HEK293 (cell line): ENCODE measurements at regions not wholly inside any gene's neighbourhood (a gene's known extent, or its start where the extent isn't known, plus 50 kb on each side); places are given as distances from the start of the nearest gene placed in this dataset.
A peak's percentile ranks its signal among the peaks of the same experiment; 100 is the strongest.

Experiments used
- CTCF ChIA-PET: fragments of 350-600 bp; formaldehyde crosslinking; extraction: SDS; loops from one replicate; lab custom pipeline; 2021; ENCODE audit warnings: antibody characterized with exemption; lab: Yijun Ruan, JAX
- POLR2A ChIA-PET: fragments of 300-600 bp; formaldehyde crosslinking; extraction: SDS; loops from one replicate; lab custom pipeline; 2020; ENCODE audit warnings: antibody characterized with exemption, inconsistent platforms; lab: Yijun Ruan, JAX
- H3K27ac ChIP-seq: fragments of 200-500 bp; sonication (Bioruptor generic); 2 replicates; pipeline ENCODE4 v1.5.1; 2014; ENCODE audit warnings: low read depth, low read length, control low read depth, inconsistent platforms; ENCODE audit errors: extremely low read depth
- H3K36me3 ChIP-seq, 2 experiments: fragments of 200-500 bp in 1 of 2; sonication (Bioruptor generic) in 1 of 2; 1 replicate in 1 of 2; 2 replicates in 1 of 2; pipeline ENCODE4 v1.5.1; 2014 to 2017; ENCODE audit warnings: inconsistent platforms in 2 of 2, low read length in 2 of 2; ENCODE audit not compliant: control insufficient read depth in 2 of 2, insufficient read depth in 1 of 2
- H3K4me1 ChIP-seq: fragments of 200-500 bp; sonication (Bioruptor generic); 2 replicates; pipeline ENCODE4 v1.5.1; 2014; ENCODE audit warnings: mild to moderate bottlenecking, low read length, inconsistent platforms; ENCODE audit not compliant: control insufficient read depth, insufficient read depth
- H3K4me3 ChIP-seq: 2 replicates; pipeline ENCODE4 v1.5.1; 2011; ENCODE audit warnings: low read depth, mild to moderate bottlenecking, control low read depth, low read length, moderate library complexity
- H3K9me3 ChIP-seq: fragments of 200-500 bp; sonication (Bioruptor generic); 2 replicates; pipeline ENCODE4 v1.5.1; 2014; ENCODE audit warnings: low read depth, low read length, inconsistent platforms; ENCODE audit not compliant: control insufficient read depth, insufficient read depth
- ATF2 ChIP-seq: fragments of 450-650 bp; formaldehyde crosslinking; IDR thresholded peaks from 2 replicates; pipeline ENCODE4 v1.5.1; 2016; ENCODE audit warnings: missing biosample characterization, missing genetic modification characterization, low read depth
- EGR2 ChIP-seq: fragments of 450-650 bp; formaldehyde crosslinking; IDR thresholded peaks from 2 replicates; pipeline ENCODE4 v1.5.1; 2016; ENCODE audit warnings: low read depth, missing biosample characterization, missing genetic modification characterization
- GLI2 ChIP-seq: fragments of 450-650 bp; formaldehyde crosslinking; IDR thresholded peaks from 2 replicates; pipeline ENCODE4; 2017; ENCODE audit warnings: missing biosample characterization, missing genetic modification characterization, low read depth, borderline replicate concordance
- GLIS2 ChIP-seq: fragments of 450-650 bp; formaldehyde crosslinking; IDR thresholded peaks from 2 replicates; pipeline ENCODE4 v1.5.1; 2016; ENCODE audit warnings: missing biosample characterization, missing genetic modification characterization
- KLF8 ChIP-seq: fragments of 450-650 bp; formaldehyde crosslinking; IDR thresholded peaks from 2 replicates; pipeline ENCODE4 v1.5.1; 2016; ENCODE audit warnings: missing biosample characterization, missing genetic modification characterization
- MEIS1 ChIP-seq: sonication (generic); formaldehyde crosslinking; IDR thresholded peaks from 2 replicates; pipeline ENCODE4 v1.8.1; 2022; ENCODE audit warnings: missing genetic modification reagents, mild to moderate bottlenecking, borderline replicate concordance
- PRDM10 ChIP-seq: fragments of 450-650 bp; formaldehyde crosslinking; IDR thresholded peaks from 2 replicates; pipeline ENCODE4 v1.5.1; 2016; ENCODE audit warnings: missing biosample characterization, missing genetic modification characterization
- SP3 ChIP-seq: fragments of 450-650 bp; formaldehyde crosslinking; IDR thresholded peaks from 2 replicates; pipeline ENCODE4 v1.5.1; 2016; ENCODE audit warnings: missing biosample characterization, missing genetic modification characterization
- WT1 ChIP-seq: fragments of 450-650 bp; formaldehyde crosslinking; IDR thresholded peaks from 2 replicates; pipeline ENCODE4 v1.5.1; 2016; ENCODE audit warnings: missing biosample characterization, missing genetic modification characterization
- YY1 ChIP-seq: fragments of 450-650 bp; formaldehyde crosslinking; IDR thresholded peaks from 2 replicates; pipeline ENCODE4 v1.5.1; 2018; ENCODE audit warnings: missing biosample characterization, missing genetic modification characterization
- ZFP69B ChIP-seq: fragments of 450-650 bp; formaldehyde crosslinking; IDR thresholded peaks from 2 replicates; pipeline ENCODE4 v1.5.1; 2016; ENCODE audit warnings: missing biosample characterization, missing genetic modification characterization
- ZNF132 ChIP-seq: fragments of 450-650 bp; formaldehyde crosslinking; IDR thresholded peaks from 2 replicates; pipeline ENCODE4 v1.5.1; 2017; ENCODE audit warnings: missing biosample characterization, missing genetic modification characterization, borderline replicate concordance
- ZNF155 ChIP-seq: fragments of 450-650 bp; formaldehyde crosslinking; IDR thresholded peaks from 2 replicates; pipeline ENCODE4 v1.5.1; 2016; ENCODE audit warnings: missing biosample characterization, missing genetic modification characterization
- ZNF214 ChIP-seq: fragments of 450-650 bp; formaldehyde crosslinking; IDR thresholded peaks from 2 replicates; pipeline ENCODE4 v1.5.1; 2017; ENCODE audit warnings: missing biosample characterization, mild to moderate bottlenecking, missing genetic modification characterization, borderline replicate concordance
- ZNF23 ChIP-seq: fragments of 450-650 bp; formaldehyde crosslinking; IDR thresholded peaks from 2 replicates; pipeline ENCODE4 v1.5.1; 2016; ENCODE audit warnings: missing biosample characterization, missing genetic modification characterization, borderline replicate concordance
- ZNF350 ChIP-seq: fragments of 450-650 bp; formaldehyde crosslinking; IDR thresholded peaks from 2 replicates; pipeline ENCODE4 v1.5.0; 2017; ENCODE audit warnings: missing biosample characterization, mild to moderate bottlenecking, missing genetic modification characterization
- ZNF366 ChIP-seq: fragments of 450-650 bp; formaldehyde crosslinking; conservative IDR thresholded peaks from 2 replicates; pipeline ENCODE4 v1.5.1; 2016; ENCODE audit warnings: missing biosample characterization, missing genetic modification characterization
- ZNF433 ChIP-seq: fragments of 450-650 bp; formaldehyde crosslinking; IDR thresholded peaks from 2 replicates; pipeline ENCODE4 v1.5.1; 2016; ENCODE audit warnings: missing biosample characterization, missing genetic modification characterization, low read depth
- ZNF510 ChIP-seq: fragments of 450-650 bp; formaldehyde crosslinking; IDR thresholded peaks from 2 replicates; pipeline ENCODE4 v1.5.1; 2018; ENCODE audit warnings: mild to moderate bottlenecking, missing genetic modification characterization, missing biosample characterization; ENCODE audit not compliant: insufficient replicate concordance
- ZNF514 ChIP-seq: fragments of 450-650 bp; formaldehyde crosslinking; IDR thresholded peaks from 2 replicates; pipeline ENCODE4 v1.5.1; 2016; ENCODE audit warnings: missing biosample characterization, missing genetic modification characterization
- ZNF626 ChIP-seq: fragments of 450-650 bp; sonication (Bioruptor Pico); formaldehyde crosslinking; IDR thresholded peaks from 2 replicates; pipeline ENCODE4 v1.5.1; 2018; ENCODE audit warnings: missing biosample characterization, missing genetic modification characterization, inconsistent platforms
- ZNF670 ChIP-seq: fragments of 450-650 bp; formaldehyde crosslinking; IDR thresholded peaks from 2 replicates; pipeline ENCODE4 v1.5.1; 2016; ENCODE audit warnings: missing biosample characterization, missing genetic modification characterization, low read depth
- ZSCAN16 ChIP-seq: fragments of 450-650 bp; formaldehyde crosslinking; IDR thresholded peaks from 2 replicates; pipeline ENCODE4 v1.5.1; 2016; ENCODE audit warnings: missing biosample characterization, missing genetic modification characterization
- ZXDB ChIP-seq: fragments of 450-650 bp; formaldehyde crosslinking; IDR thresholded peaks from 2 replicates; pipeline ENCODE4 v1.5.1; 2016; ENCODE audit warnings: missing biosample characterization, missing genetic modification characterization

GRCh38 chr2:117085737-117086136 is 728.8 kb upstream of the DDX18 start:
- Histone ChIP-seq H3K27ac (no peak overlapping the region), H3K4me1 (no peaks in the 10 kb centered on the region; the same call in none of the 2 replicates), H3K36me3 (no peaks in the 10 kb centered on the region), H3K9me3 (no peaks in the 10 kb centered on the region), H3K4me3 (no peak overlapping the region)
- no peak for TF ChIP-seq ZFP69B (tag by site-specific recombination)
- TF ChIP-seq ZXDB (tag by site-specific recombination), result no peak
- TF ChIP-seq GLI2 (tag by site-specific recombination), result no peak
- TF ChIP-seq SP3, result no peak
- TF ChIP-seq ZSCAN16 (tag by site-specific recombination), result no peak
- no peak for TF ChIP-seq ZNF155 (tag by site-specific recombination)
- no peak for TF ChIP-seq MEIS1 (CRISPR knock-in tag)
- no peak for TF ChIP-seq EGR2
- no peak for TF ChIP-seq YY1 (tag by site-specific recombination)
- ChIA-PET CTCF (no interaction called here), POLR2A (no interaction called here)

- no peaks in the 10 kb centered on the region for H3K36me3 ChIP-seq
- H3K9me3 ChIP-seq, result no peaks in the 10 kb centered on the region
- no peak overlapping the region for H3K27ac ChIP-seq
- CTCF ChIA-PET, result no interaction called here
- H3K4me1 ChIP-seq, result no peaks in the 10 kb centered on the region; the same call in none of the 2 replicates
- TF ChIP-seq ZNF670 (no peak), GLIS2 (no peak), ZNF510 (tag by site-specific recombination) (no peak), ZNF23 (no peak), ZNF214 (no peak), ZNF366 (no peak), ATF2 (tag by site-specific recombination) (no peak)
- POLR2A ChIA-PET, result no interaction called here
- no peak overlapping the region for H3K4me3 ChIP-seq
Observed at GRCh38 chr2:117086174-117086942, 728.1 kb upstream of the DDX18 start.

GRCh38 chr2:117086943-117087250 is 727.6 kb upstream of the DDX18 start:
- H3K4me3 ChIP-seq, result no peak overlapping the region
- CTCF ChIA-PET, result no interaction called here
- H3K9me3 ChIP-seq, result no peaks in the 10 kb centered on the region
- TF ChIP-seq ZNF433 (tag by site-specific recombination) (no peak), ZNF514 (tag by site-specific recombination) (no peak), ZNF350 (tag by site-specific recombination) (no peak), KLF8 (tag by site-specific recombination) (no peak), WT1 (tag by site-specific recombination) (no peak), ZNF132 (tag by site-specific recombination) (no peak), PRDM10 (no peak), EGR2 (no peak), ZNF626 (tag by site-specific recombination) (no peak), ATF2 (tag by site-specific recombination) (no peak)
- POLR2A ChIA-PET, result no interaction called here
- H3K27ac ChIP-seq, result peak overlapping the region; percentile 43; the same call in 1 of the 2 replicates
- H3K4me1 ChIP-seq, result no peaks in the 10 kb centered on the region; the same call in none of the 2 replicates
- H3K36me3 ChIP-seq, result no peaks in the 10 kb centered on the region
